ENCODE measurements at regions not wholly inside any gene's neighbourhood (a gene's known extent, or its start where the extent isn't known, plus 50 kb on each side); places are given as distances from the start of the nearest gene placed in this dataset.

GRCh38 chr20:21004386-21005076 is 101.6 kb downstream of the LINC00237 start:
- peak; percentile 54 for DNase-seq (ENCODE audit: low read depth)
- in situ Hi-C loops (cut with HindIII; ENCODE audit: low pct_unique_long_range_greater_than_20kb, low sequenced_read_pairs): no loop called here

GRCh38 chr20:21003902-21004301 is 102.3 kb downstream of the LINC00237 start:
- no peak for DNase-seq (ENCODE audit: low read depth)
- in situ Hi-C loops (cut with HindIII; ENCODE audit: low pct_unique_long_range_greater_than_20kb, low sequenced_read_pairs): no loop called here

- in situ Hi-C loops (cut with HindIII; ENCODE audit: low pct_unique_long_range_greater_than_20kb, low sequenced_read_pairs): no loop called here
These were observed 103.7 kb downstream of the LINC00237 start for GRCh38 chr20:21002486-21002885.

GRCh38 chr20:20993372-20993771 is 112.8 kb downstream of the LINC00237 start:
- DNase-seq (ENCODE audit: low read depth): no peak
- in situ Hi-C loops (cut with HindIII; ENCODE audit: low pct_unique_long_range_greater_than_20kb, low sequenced_read_pairs): no loop called here

More at GRCh38 chr20:21002486-21002885, 103.7 kb downstream of the LINC00237 start:
- DNase-seq (ENCODE audit: low read depth): no peak

- DNase-seq (ENCODE audit: low read depth): no peak
- in situ Hi-C loops (cut with HindIII; ENCODE audit: low pct_unique_long_range_greater_than_20kb, low sequenced_read_pairs): no loop called here
These were observed 113.3 kb downstream of the LINC00237 start for GRCh38 chr20:20992686-20993360.

GRCh38 chr20:20992277-20992676 is 113.9 kb downstream of the LINC00237 start:
- DNase-seq (ENCODE audit: low read depth): no peak
- in situ Hi-C loops (cut with HindIII; ENCODE audit: low pct_unique_long_range_greater_than_20kb, low sequenced_read_pairs): no loop called here

- no peak for DNase-seq (ENCODE audit: low read depth)
- in situ Hi-C loops (cut with HindIII; ENCODE audit: low pct_unique_long_range_greater_than_20kb, low sequenced_read_pairs): no loop called here
These were observed 117.1 kb downstream of the LINC00237 start for GRCh38 chr20:20989081-20989480.

GRCh38 chr20:20979934-20980333 is 126.2 kb downstream of the LINC00237 start:
- no peak for DNase-seq (ENCODE audit: low read depth)
- in situ Hi-C loops (cut with HindIII; ENCODE audit: low pct_unique_long_range_greater_than_20kb, low sequenced_read_pairs): no loop called here

GRCh38 chr20:20977786-20978185 is 128.4 kb downstream of the LINC00237 start:
- DNase-seq (ENCODE audit: low read depth): no peak
- in situ Hi-C loops (cut with HindIII; ENCODE audit: low pct_unique_long_range_greater_than_20kb, low sequenced_read_pairs): no loop called here

- in situ Hi-C loops (cut with HindIII; ENCODE audit: low pct_unique_long_range_greater_than_20kb, low sequenced_read_pairs): no loop called here
- DNase-seq (ENCODE audit: low read depth): no peak
These were observed 133.7 kb downstream of the LINC00237 start for GRCh38 chr20:20972490-20972889.

- in situ Hi-C loops (cut with HindIII; ENCODE audit: low pct_unique_long_range_greater_than_20kb, low sequenced_read_pairs): no loop called here
These were observed 134.3 kb downstream of the LINC00237 start for GRCh38 chr20:20971810-20972209.

GRCh38 chr20:20970841-20971240 is 135.3 kb downstream of the LINC00237 start:
- in situ Hi-C loops (cut with HindIII; ENCODE audit: low pct_unique_long_range_greater_than_20kb, low sequenced_read_pairs): no loop called here
- DNase-seq (ENCODE audit: low read depth): no peak

More at GRCh38 chr20:20971810-20972209, 134.3 kb downstream of the LINC00237 start:
- DNase-seq (ENCODE audit: low read depth): no peak

GRCh38 chr20:20969701-20970280 is 136.4 kb downstream of the LINC00237 start:
- in situ Hi-C loops (cut with HindIII; ENCODE audit: low pct_unique_long_range_greater_than_20kb, low sequenced_read_pairs): no loop called here

GRCh38 chr20:20967564-20968184 is 138.5 kb downstream of the LINC00237 start:
- in situ Hi-C loops (cut with HindIII; ENCODE audit: low pct_unique_long_range_greater_than_20kb, low sequenced_read_pairs): no loop called here

More at GRCh38 chr20:20969701-20970280, 136.4 kb downstream of the LINC00237 start:
- DNase-seq (ENCODE audit: low read depth): no peak

GRCh38 chr20:20966171-20966570 is 140.0 kb downstream of the LINC00237 start:
- in situ Hi-C loops (cut with HindIII; ENCODE audit: low pct_unique_long_range_greater_than_20kb, low sequenced_read_pairs): no loop called here
- DNase-seq (ENCODE audit: low read depth): no peak

More at GRCh38 chr20:20967564-20968184, 138.5 kb downstream of the LINC00237 start:
- no peak for DNase-seq (ENCODE audit: low read depth)

GRCh38 chr20:20959031-20959755 is 147.0 kb downstream of the LINC00237 start:
- no peak for DNase-seq (ENCODE audit: low read depth)
- in situ Hi-C loops (cut with HindIII; ENCODE audit: low pct_unique_long_range_greater_than_20kb, low sequenced_read_pairs): no loop called here

GRCh38 chr20:20956513-20956931 is 149.6 kb downstream of the LINC00237 start:
- in situ Hi-C loops (cut with HindIII; ENCODE audit: low pct_unique_long_range_greater_than_20kb, low sequenced_read_pairs): no loop called here
- DNase-seq (ENCODE audit: low read depth): no peak

GRCh38 chr20:20955892-20956291 is 150.3 kb downstream of the LINC00237 start:
- in situ Hi-C loops (cut with HindIII; ENCODE audit: low pct_unique_long_range_greater_than_20kb, low sequenced_read_pairs): no loop called here
- DNase-seq (ENCODE audit: low read depth): no peak

All from Caki2 (cell line).